Hematopoietic multipotent progenitor cell treated with erythropoietin and hydrocortisone succinate and interleukin-3 and kit ligand, for 17 days (in vitro differentiated cells): ENCODE measurements at regions not wholly inside any gene's neighbourhood (a gene's known extent, or its start where the extent isn't known, plus 50 kb on each side); places are given as distances from the start of the nearest gene placed in this dataset.

Experiments
- DNase-seq: peaks from one replicate; pipeline ENCODE4 v3.0.0-alpha.2; 2015; ENCODE audit warnings: low spot score

GRCh38 chr11:122398851-122399250, 256.7 kb upstream of the UBASH3B start:
- no peak for DNase-seq

- DNase-seq: no peak
Measured at GRCh38 chr11:122398167-122398566, 257.4 kb upstream of the UBASH3B start.

DNA sequence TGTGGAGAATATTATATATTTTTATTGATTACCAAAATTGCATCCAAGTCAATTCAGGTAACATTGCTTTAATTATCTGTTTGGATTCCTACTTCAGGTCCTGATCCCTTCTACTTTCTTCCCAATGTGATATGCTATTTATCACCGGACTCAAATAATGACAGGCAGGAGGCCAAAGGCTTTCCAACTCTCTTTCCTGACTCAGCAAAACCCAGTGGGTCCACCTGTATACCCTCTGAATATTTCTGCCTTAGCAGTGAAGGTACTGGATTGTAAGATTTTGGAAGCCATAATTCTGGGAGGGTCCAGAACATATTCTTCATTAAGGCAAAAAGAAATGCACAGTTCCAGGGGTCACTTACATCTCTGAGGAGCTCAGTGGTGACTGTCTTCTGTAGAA, 260.2 kb upstream of the UBASH3B start:
- DNase-seq: no peak

DNA sequence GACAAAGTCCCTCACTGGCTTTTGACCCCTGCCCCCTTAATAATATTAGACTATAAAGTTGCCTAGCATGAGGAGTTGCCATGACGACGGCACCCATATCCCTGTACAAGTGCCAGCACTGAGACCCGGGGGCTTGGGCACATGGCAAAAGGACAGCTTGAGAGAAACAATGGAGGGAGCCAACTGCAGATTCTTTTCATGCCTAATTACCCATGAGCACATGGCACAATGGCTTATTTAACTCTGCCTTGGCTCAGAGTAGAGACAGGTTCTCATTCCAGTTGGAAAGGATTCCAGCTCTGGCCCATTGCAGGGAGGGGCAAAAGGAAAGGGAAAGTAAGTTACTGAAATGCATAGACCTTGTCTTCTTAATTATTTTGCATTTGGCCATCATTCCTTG, 261.2 kb upstream of the UBASH3B start:
- no peak for DNase-seq

GRCh38 chr11:122393209-122393860, 262.2 kb upstream of the UBASH3B start:
- no peak for DNase-seq

GRCh38 chr11:122392508-122392907, 263.0 kb upstream of the UBASH3B start:
- DNase-seq: no peak

DNA sequence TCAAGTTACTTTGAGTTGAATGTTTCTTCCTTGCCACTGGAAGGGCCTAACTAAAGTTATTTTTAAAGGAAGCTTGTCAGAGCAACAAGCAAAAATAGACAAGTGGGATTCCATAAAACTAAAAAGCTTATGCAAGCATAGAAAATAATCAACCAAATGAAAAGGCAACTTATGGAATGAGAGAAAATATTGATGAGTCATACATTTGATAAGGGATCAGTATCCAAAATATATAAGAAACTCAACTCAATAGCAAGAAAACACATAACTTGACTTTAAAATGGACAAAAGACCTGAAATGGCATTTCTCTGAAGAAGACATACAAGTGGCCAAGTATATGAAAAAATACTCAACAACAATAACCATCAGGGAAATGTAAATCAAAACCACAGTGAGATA, 264.5 kb upstream of the UBASH3B start:
- DNase-seq: no peak

DNA sequence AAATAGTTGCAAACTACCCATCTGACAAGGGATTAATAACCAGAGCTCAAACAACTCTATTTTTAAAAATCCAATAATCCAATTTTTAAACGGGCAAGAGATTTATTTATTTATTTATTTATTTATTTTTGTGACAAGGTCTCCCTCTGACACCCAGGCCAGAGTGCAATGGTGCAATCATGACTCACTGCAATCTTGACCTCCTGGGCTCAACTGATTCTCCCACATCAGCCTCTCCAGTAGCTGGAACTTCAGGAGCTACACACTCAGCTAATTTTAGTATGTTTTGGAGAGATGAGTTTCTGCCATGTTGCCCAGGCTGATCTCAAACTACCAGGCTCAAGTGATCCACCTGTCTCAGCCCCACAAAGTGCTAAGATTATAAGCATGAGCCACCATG, 267.2 kb upstream of the BLID start:
- no peak for DNase-seq

- no peak for DNase-seq
Measured at GRCh38 chr11:122375687-122376399, 259.8 kb upstream of the BLID start.

DNA sequence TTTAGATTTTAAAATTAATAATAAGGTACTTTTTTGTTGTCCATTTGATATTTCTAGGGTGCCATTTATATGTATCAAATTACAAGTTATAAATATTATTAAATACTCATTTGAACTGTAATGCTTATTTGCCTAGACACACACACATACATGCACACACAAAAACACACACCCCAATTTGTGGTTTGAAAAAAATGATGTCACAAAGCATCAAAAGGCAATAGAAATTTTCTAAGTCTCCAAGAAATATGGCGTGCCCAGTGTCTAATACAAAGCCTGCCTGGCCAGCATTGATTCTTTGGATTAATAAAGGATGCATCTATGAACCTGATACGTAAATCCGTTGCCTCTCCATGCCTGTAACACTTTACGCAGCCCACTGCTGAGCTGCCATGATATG, 252.8 kb upstream of the BLID start:
- DNase-seq: no peak

DNA sequence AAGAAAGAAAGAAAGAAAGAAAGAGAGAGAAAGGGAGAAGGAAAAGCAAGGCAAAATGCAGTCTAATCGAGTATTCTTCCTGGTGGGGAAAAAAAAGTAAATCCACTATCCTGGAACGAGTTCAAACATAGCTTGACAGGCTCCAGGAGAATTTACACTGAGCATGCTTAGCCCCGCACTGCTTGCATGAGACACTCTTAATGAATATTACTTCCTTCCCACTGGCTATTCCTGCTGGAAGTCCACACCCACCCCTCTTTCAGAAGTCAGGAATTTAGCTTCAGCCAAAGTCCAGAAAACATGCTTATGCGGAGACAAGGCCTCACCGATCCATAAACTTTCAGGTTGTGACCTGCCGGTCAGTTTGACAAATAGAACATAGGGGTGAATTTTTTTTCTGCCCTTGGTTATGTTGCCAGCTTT, 251.8 kb upstream of the BLID start:
- DNase-seq: no peak

GRCh38 chr11:122365610-122366360, 249.8 kb upstream of the BLID start:
- no peak for DNase-seq

GRCh38 chr11:122363296-122363695, 247.3 kb upstream of the BLID start:
- no peak for DNase-seq

DNA sequence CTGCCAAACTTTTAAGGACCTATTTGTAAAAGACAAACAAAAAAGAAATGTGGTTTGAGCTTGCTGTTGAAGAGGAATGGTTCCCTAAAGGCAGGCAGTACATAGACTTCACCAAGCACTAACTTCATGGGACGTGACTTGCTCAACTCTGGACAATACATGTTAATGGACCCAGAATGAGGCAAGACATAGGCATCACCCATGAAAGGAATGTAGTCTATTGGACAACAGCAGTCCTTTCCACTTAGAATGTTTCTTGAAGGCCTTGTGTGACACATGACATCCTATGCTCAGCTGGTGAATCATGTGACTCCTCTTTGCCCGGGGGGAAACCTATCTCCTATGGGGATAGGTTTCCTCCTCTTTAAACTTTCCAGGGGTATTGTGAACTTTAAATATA, 246.4 kb upstream of the BLID start:
- DNase-seq: no peak

DNA sequence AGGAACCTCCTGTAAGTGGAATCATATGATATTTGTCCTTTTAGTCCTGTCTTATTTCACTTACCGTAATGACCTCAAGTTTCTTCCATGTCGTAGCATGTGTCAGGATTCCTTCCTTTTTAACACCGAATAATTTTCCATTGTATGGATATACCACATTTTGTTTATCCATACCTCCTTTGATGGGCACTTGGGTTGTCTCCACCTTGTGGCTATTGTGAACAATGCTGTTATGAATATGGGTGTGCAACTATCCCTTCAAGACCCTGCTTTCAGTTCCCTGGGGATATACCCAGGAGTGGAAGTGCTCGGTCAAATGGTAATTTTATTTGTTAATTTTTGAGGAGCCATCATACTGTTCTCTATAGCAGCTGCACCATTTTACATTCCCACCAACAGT, 244.9 kb upstream of the BLID start:
- no peak for DNase-seq

- no peak for DNase-seq
Measured at GRCh38 chr11:122359081-122359571, 243.1 kb upstream of the BLID start.

DNA sequence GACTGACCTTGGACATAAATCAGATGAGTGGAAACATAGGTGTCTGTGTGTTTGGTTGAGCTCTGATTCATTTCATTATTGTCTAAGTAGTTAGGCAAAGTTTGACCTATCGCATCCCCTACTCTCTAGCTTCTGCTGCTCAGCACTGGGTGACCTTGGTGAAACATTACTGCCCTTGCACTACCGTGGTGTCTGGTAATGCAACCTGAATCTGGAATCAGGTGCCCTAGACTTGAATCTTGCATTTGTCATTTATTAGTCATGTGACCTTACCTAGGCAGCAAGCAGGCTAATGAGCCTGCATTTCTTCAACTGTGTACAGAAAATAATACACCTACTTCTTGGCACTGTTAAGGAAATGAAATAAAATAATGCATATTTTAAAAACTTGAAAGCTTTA, 242.3 kb upstream of the BLID start:
- DNase-seq: no peak

GRCh38 chr11:122355968-122356367, 240.0 kb upstream of the BLID start:
- no peak for DNase-seq

GRCh38 chr11:122354025-122354697, 238.1 kb upstream of the BLID start:
- DNase-seq: no peak

GRCh38 chr11:122353561-122353960, 237.5 kb upstream of the BLID start:
- no peak for DNase-seq

- DNase-seq: no peak
Measured at GRCh38 chr11:122348659-122349409, 232.8 kb upstream of the BLID start.

DNA sequence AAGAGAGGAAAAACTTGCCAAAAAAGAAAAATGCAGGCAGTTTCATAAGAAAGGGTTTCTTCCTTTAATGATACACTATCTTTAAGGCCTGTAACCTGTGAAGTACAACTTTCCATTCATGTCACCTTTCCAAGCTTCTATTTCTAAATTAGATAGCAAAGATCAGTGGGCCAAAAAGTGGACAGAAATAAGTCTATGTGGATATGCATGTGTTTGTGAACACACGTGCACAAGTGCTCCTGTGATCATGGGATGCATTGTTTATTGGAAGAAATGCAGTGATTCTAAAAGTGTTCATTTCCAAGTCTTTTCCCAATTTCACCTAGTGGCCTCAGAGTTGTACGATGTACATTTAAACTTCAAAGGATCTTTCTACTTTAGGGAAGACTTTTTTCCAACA, 230.0 kb upstream of the BLID start:
- no peak for DNase-seq
